ENCODE measurements at regions not wholly inside any gene's neighbourhood (a gene's known extent, or its start where the extent isn't known, plus 50 kb on each side); places are given as distances from the start of the nearest gene placed in this dataset.

GRCh38 chr4:157728215-157728614 lies 444.6 kb downstream of the GASK1B start:
- Histone ChIP-seq H3K4me2 (ENCODE audit: control insufficient read depth, insufficient read depth) (no peak overlapping the region), H3K9me3 (replicated peaks; ENCODE audit: control insufficient read depth, insufficient read depth, low read length) (no peaks in the 10 kb centered on the region), H3K27me3 (replicated peaks in 1 of 2; ENCODE audit: control insufficient read depth in 2 of 2, insufficient read depth in 2 of 2, low read length in 1 of 2) (no peaks in the 10 kb centered on the region), H3K27ac (ENCODE audit: control insufficient read depth, insufficient read depth) (no peak overlapping the region), H3K79me2 (ENCODE audit: control insufficient read depth, insufficient read depth, low read length) (no peaks in the 10 kb centered on the region), H3K36me3 (ENCODE audit: control insufficient read depth in 2 of 2, insufficient read depth in 2 of 2, low read length in 1 of 2) (no peaks in the 10 kb centered on the region), H3K9ac (ENCODE audit: control insufficient read depth, insufficient read depth, low read length) (no peak overlapping the region), H2AFZ (ENCODE audit: control insufficient read depth, low read depth, low read length) (no peak overlapping the region), H4K20me1 (ENCODE audit: control insufficient read depth, insufficient read depth) (no peaks in the 10 kb centered on the region), H3K4me3 (no peak overlapping the region), H3K4me1 (ENCODE audit: control insufficient read depth, insufficient read depth, low read length) (no peaks in the 10 kb centered on the region)
- ChIA-PET RAD21 (ENCODE audit: unreplicated experiment) (no interaction called here), SMC1A (ENCODE audit: uncharacterized antibody, unreplicated experiment) (no interaction called here), CTCF (no interaction called here), POLR2A (no interaction called here)
- DNase-seq (ENCODE audit: low read depth, low spot score) = no peak
- WGBS (ENCODE audit: insufficient coverage, insufficient replicate concordance, low lambda C conversion rate, missing lambda C conversion rate) = 0% methylated on average over 3 of the region's 3 CpGs
- BruUV-seq (replicated peaks) = no TSS peak
- no peak for ATAC-seq
- no peak for TF ChIP-seq FOXM1 (IDR thresholded peaks at IDR 0.05; ENCODE audit: low read depth, low read length)
- no peak for TF ChIP-seq POLR2AphosphoS5 (IDR thresholded peaks at IDR 0.05; ENCODE audit: low read length)
- no peak for TF ChIP-seq ZBED1 (IDR thresholded peaks at IDR 0.05; ENCODE audit: borderline replicate concordance)
- TF ChIP-seq HDGF (IDR thresholded peaks at IDR 0.05) = no peak
- no peak for TF ChIP-seq IKZF2 (IDR thresholded peaks at IDR 0.05)
- TF ChIP-seq MEF2A (IDR thresholded peaks at IDR 0.05; ENCODE audit: insufficient read depth, low read depth, low read length) = no peak
- no peak for TF ChIP-seq CBX5 (IDR thresholded peaks at IDR 0.05; ENCODE audit: low read depth)
- TF ChIP-seq CBX3 (IDR thresholded peaks at IDR 0.05; ENCODE audit: borderline replicate concordance, low read depth) = no peak
- TF ChIP-seq, protein P1, sequence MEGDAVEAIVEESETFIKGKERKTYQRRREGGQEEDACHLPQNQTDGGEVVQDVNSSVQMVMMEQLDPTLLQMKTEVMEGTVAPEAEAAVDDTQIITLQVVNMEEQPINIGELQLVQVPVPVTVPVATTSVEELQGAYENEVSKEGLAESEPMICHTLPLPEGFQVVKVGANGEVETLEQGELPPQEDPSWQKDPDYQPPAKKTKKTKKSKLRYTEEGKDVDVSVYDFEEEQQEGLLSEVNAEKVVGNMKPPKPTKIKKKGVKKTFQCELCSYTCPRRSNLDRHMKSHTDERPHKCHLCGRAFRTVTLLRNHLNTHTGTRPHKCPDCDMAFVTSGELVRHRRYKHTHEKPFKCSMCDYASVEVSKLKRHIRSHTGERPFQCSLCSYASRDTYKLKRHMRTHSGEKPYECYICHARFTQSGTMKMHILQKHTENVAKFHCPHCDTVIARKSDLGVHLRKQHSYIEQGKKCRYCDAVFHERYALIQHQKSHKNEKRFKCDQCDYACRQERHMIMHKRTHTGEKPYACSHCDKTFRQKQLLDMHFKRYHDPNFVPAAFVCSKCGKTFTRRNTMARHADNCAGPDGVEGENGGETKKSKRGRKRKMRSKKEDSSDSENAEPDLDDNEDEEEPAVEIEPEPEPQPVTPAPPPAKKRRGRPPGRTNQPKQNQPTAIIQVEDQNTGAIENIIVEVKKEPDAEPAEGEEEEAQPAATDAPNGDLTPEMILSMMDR (IDR thresholded peaks at IDR 0.05 in 2 of 3, conservative IDR thresholded peaks at IDR 0.05 in 1 of 3; ENCODE audit: control insufficient read depth in 2 of 3, extremely low read depth in 1 of 3, insufficient read depth in 1 of 3, low read depth in 3 of 3, low read length in 3 of 3) = no peak
- no peak for TF ChIP-seq RUNX3 (IDR thresholded peaks at IDR 0.05; ENCODE audit: low read length)
- TF ChIP-seq NFXL1 (IDR thresholded peaks at IDR 0.05; ENCODE audit: borderline replicate concordance) = no peak
- no peak for TF ChIP-seq MYB (IDR thresholded peaks at IDR 0.05; ENCODE audit: borderline replicate concordance, low read depth, low read length)
- TF ChIP-seq NR2C1 (IDR thresholded peaks at IDR 0.05) = no peak
- no peak for TF ChIP-seq DPF2 (IDR thresholded peaks at IDR 0.05)
- TF ChIP-seq MAX (IDR thresholded peaks at IDR 0.05; ENCODE audit: low read depth, low read length) = no peak
- no peak for TF ChIP-seq RELA (IDR thresholded peaks at IDR 0.05; ENCODE audit: borderline replicate concordance, partially characterized antibody)
- in situ Hi-C loops (cut with MboI) (no loop called here), intact Hi-C loops (cut with micrococcal nuclease; ENCODE audit: unreplicated experiment) (no loop called here)
- no peak for FAIRE-seq
